GM18907 (cell line): ENCODE measurements at regions not wholly inside any gene's neighbourhood (a gene's known extent, or its start where the extent isn't known, plus 50 kb on each side); places are given as distances from the start of the nearest gene placed in this dataset.
"Not testable (repeated sequence)": the region's sequence is repeated elsewhere in the genome, so short reads cannot be mapped to it uniquely, and the experiment has no call there.

ENCODE experiments used
- ATAC-seq: cut with Tn5 transposase; IDR thresholded peaks from one replicate; pipeline ENCODE4 v1.9.1; 2021; ENCODE audit warnings: mild to moderate bottlenecking, moderate library complexity; ENCODE audit not compliant: unreplicated experiment

DNA sequence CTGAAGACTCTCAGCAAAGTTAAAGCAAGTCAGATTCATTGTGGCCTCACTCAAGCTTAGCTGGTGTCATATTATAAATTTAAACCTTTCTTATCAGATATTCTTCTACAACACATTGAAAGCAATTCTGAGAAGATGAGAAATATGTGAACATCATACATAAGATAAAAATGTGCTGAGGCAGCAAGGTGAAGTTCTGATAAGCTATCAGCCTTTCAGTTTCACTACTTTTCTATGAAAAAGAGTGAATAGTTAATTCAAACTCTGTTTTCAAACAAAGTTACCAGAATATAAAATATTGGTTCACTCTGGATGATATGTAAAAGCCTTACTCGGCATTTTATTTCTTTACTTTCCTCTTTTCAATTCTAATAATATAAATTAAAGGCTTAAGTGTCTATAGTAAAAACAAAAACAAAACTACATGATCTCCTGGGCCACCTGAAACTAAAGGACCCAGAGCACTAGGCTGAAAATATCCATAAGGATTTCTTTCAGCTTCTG lies 824.4 kb downstream of the MTRR start:
- no peak for ATAC-seq

DNA sequence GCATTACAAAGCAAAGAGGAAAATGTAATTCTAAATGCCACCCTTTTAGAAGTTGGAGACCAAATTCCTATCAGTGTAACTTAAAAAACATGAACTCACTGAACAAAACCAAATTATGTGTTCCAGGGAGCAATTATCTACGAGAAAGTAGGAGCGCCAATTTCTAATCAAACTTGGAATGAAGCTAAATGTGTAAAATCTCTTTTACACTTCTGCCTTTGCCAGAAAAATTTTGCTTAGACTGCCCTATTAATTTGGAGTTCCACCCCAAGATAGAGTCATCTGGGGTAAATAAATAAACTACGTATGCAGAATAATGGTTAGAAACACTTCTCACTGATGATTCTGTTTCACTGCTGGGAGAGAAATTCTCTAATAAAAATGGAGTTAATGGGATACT lies 825.6 kb downstream of the MTRR start:
- no peak for ATAC-seq

DNA sequence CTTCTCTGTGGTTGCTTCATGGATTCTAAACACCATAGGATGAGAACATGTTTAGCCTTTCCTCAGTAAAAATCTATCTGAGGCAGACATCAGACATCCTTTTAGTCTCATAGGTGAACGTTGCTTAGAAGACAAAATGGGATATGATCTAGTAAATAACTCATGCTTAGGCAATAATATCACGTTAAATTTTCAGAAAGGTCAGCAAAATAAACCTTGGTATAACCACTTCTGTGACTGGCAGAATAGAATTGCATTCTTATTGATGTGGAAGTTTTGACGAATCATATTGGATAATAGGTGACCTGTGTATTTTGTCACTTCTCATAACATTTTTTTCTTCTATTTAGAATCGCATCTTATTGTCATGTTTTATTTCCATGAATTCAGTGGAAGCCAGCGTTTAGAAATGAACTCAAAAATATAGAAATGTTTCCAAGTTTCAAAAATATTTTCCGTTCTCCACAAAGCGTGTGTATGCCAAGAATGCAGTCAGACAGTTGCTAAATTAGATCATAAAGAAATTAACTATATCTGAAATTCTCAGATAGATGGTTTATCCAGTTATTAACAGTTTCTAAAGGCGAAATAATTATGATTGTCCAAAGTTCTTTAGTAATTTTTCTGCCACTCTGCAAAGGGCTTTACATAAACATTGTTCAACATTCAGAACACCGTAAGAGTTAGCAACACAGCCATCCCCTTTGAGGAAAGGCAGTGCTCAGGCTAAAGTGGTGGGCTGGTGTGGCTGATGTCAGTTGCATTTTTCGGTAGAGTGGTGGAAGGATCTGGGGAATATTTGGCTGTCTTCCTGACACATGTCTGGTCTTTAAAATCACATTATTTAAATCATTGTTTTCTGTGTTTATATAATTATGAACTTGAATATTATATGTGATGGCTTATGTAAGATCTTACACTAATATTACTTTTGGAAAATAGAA lies 827.2 kb downstream of the MTRR start:
- no peak for ATAC-seq

DNA sequence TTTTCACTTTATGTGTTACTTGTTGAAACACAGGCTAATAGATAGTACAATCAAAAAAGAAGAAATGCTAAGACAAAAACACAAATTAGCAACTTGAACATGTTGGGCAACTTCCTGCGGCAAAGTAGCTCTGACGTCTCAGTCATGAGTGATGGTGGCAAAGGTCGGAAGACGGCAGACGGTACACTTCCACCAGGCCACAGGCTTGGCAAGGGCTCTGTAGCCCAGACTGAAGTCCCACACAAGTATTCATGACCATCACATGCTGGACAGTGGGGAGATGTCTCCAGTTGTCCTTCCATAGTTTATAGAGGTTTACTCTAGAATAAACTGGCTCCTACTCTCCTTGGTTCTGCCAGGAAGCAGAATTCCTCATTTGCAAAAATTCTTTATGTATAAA lies 831.3 kb downstream of the MTRR start:
- no peak for ATAC-seq

DNA sequence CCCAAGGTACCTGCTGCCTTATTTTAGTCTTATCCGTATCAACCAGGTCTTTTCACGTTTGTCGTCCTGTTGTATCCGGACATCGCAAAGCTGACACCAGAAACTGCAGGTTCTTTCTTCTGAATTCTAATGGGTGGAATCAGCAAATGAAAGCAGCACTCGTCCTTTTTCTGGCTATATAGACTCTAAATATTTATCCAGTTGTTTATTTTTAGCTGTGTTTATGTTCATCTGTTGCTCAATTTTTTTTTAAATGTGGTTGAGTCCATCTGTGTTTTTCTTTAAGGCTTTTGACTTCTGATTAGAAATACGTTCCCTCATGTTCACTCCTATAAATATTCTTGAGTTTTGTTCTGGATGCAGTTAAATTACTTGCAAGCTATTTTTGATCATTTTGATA lies 831.7 kb downstream of the MTRR start:
- no peak for ATAC-seq

DNA sequence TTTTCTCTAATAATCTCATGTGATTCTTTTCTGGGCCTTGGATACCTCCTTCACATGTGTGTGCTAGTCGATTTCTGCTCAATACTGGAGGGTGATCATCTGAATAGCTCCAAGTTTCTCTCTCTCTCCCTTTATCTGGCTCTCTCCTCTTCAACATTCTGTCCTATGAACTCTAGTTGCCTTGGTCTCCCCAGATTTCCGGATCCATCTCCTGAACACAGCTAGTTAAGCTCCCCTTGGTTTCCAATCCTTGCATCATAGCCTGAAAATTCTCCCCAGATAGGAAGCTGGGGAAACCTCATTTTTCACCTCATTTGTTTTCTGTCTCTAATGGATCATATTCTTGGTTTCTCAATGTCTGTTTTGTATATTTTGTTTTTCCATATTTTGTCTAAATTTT lies 832.3 kb downstream of the MTRR start:
- no peak for ATAC-seq

DNA sequence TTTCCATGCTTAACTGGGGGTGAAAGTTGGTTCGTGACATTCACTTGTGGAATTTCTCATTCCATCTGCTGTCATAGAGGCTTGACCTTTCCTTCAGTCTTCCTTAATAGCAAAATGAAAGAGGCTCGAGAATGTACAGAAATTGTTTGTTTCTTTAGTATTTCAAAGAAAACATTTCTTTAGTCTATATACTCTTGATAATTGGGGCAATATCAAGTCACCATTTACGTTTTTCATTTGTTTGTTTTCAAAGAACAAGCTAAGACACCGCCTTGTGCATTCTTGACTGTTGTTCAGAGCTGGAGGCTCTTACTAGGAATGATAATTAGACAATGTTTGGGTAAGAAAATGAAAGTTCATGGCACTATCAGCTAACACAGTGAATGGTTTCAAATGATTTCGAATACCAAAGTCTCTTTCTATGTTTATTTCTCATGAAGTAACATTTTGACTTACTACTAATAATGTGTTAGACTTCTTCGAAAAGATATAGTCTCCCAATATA lies 835.4 kb downstream of the SEMA5A start:
- no peak for ATAC-seq

DNA sequence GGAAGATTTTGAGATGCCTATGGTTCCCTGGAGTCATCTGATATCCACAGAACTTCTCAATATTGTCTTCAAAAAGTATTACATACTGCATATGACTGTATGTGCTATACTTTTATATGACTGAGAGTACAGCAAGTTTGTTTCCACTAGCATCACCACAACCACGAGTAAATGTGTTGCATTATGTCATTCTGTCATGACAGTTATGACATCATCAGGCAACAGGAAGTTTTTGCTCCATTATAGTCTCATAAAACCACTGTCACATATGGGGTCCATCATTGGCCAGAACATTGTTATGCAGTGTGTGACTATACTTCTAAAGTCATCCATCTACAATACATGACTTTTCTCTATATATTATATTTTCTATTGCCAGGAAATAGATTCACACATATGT lies 831.7 kb downstream of the SEMA5A start:
- no peak for ATAC-seq

DNA sequence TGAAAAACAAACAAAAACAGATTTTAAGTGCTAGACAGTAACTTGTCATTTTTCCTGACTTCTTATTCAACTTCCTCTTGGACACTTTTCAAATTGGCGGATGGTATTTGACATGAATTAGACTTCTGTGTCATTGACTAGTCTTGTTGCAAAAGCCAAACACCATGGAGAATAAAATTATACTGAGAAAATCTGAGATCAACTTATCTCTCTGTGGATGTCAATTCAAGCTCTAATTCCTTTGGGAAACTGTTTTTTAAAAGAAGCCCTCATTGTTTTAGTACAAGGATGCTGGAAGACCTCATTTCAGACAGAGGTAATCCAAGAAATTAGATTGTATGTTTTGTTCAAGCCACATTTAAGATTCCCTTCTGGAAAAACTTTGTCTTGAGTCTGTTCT lies 831.0 kb downstream of the SEMA5A start:
- ATAC-seq = no peak

- no peak for ATAC-seq
Observed at GRCh38 chr5:8719796-8720195, 826.1 kb downstream of the SEMA5A start.

DNA sequence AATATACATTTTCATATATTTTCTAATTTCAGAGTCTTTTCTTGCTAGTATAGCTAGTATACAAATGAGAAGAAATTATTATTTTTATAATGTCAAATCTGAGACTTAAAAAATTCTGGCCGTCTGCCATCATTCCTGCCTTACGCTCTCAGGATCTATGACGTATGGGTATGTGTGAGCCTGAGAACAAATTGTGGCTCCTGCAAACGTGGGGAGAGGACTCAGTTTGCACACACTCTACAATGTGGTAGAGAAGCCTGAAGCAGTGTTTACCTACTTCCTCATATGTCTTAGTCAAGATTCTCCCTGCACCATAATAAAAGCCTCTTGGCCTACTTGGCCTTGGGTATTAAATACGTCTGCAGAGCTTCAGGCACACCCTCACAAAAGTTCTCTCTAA lies 825.4 kb downstream of the SEMA5A start:
- ATAC-seq = no peak

- ATAC-seq = no peak
Observed at GRCh38 chr5:8721536-8721935, 824.3 kb downstream of the SEMA5A start.

DNA sequence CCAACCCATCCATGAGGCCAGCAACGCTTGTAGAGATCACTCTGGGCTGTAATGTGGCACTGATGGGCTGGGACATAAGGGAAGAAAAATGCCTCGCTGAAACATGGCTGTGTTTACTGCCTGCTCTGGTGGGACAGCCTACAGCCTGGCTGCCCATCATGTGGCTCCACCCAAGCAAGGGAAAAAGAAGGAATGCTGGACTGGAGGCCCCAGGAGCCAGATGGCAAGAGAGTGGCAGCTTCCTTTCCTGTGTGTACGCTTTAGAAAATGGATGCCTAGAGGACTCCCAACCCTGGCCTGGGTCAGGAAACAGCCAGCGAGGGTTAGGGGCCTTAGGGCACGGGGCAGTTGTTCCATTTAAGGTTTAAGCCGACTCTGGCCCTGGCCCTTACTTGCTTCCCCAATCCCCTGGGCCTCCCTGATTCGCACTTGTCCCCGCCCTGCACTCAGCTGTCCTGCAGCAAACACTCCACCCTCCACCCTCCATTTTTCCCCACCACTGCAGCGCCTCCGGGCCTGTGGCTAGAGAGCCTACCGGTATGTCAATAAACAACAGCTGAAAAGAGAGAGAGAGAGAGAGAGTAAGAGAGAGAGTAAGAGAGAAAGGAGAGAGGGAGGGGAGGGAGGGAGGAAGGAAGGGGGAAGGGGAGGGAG lies 819.4 kb downstream of the SEMA5A start:
- ATAC-seq = no peak

GRCh38 chr5:8727396-8727795 lies 818.5 kb downstream of the SEMA5A start:
- ATAC-seq = no peak

- ATAC-seq = no peak
Observed at GRCh38 chr5:8729437-8729836, 816.4 kb downstream of the SEMA5A start.

DNA sequence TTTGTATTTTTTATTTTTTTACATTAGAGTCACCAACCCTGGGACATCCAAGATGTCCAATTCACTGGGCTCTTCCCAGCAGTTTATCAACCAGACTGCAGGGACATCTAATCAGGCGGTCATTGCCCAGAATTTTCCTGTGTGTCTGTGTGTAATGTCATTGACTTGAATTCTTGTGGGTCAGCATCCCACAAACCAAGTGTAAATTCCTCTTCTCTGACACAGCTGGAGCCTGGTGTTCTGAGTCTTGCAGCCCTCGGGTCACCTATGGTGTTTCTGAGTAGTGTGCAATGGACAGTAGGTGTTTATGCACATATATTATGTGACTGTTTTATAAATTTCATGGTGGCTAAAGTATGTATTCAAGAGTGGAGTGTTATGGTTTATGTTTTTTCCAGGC lies 815.7 kb downstream of the SEMA5A start:
- ATAC-seq = no peak

- ATAC-seq = not testable (repeated sequence)
Observed at GRCh38 chr5:8731110-8731509, 814.8 kb downstream of the SEMA5A start.

DNA sequence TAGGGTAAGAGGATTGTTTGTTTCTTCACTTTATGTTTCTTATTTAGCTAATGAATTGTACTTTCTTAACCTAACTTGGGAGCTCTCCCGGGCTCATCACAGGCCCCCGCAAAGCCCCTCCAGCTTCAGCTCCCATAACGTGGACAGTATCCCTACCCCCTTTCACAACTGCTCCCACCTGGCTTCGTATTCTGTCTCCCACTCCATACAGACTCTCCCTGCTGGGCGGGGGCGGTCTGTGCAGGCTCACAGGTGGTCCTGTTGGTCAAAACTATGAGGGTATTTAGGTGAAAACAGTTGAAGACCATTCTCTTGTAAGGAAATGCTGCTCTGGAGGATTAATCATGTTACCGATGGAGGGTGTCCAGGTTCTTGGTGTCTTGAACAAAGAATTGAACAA lies 805.3 kb downstream of the SEMA5A start:
- ATAC-seq = no peak

- no peak for ATAC-seq
Observed at GRCh38 chr5:8749556-8749955, 796.3 kb downstream of the SEMA5A start.

DNA sequence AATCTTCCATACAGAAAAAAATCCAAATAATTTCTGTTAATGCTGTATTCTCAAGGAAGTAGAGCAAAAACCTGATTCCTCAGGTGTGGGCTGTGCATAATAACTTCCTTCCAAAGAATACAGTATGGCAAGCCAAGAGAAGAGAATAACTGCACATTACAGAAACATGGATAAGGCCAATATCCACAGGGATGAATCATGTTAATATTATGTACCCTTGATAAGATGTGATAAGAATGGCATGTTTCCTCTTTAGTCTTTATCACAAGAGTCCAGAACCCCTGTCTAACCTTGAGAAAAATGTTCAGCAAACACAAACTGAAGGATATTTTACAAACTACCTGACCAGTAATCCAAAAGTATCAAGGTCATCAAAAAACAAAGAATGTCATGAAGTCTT lies 795.8 kb downstream of the SEMA5A start:
- ATAC-seq = no peak

- no peak for ATAC-seq
Observed at GRCh38 chr5:8751971-8752370, 793.9 kb downstream of the SEMA5A start.

GRCh38 chr5:8752595-8752994 lies 793.3 kb downstream of the SEMA5A start:
- no peak for ATAC-seq
